ENCODE measurements at regions not wholly inside any gene's neighbourhood (a gene's known extent, or its start where the extent isn't known, plus 50 kb on each side); places are given as distances from the start of the nearest gene placed in this dataset.

GRCh38 chr5:66416698-66417097 lies 179.5 kb upstream of the MAST4 start:
- no peak for TF ChIP-seq EZH2 (IDR thresholded peaks at IDR 0.05)
- TF ChIP-seq POLR2AphosphoS5 (IDR thresholded peaks at IDR 0.05; ENCODE audit: borderline replicate concordance, low read depth, low read length), result no peak
- TF ChIP-seq FOXP2 (optimal IDR thresholded peaks at IDR 0.05; ENCODE audit: control extremely low read depth, extremely low read length, insufficient read depth), result no peak

Measured in SK-N-MC (cell line).